CD4-positive, alpha-beta T cell (primary cell): ENCODE measurements at regions not wholly inside any gene's neighbourhood (a gene's known extent, or its start where the extent isn't known, plus 50 kb on each side); places are given as distances from the start of the nearest gene placed in this dataset.

Experiments
- ATAC-seq: fragments of 200-7000 bp; cut with Tn5 transposase; one replicate; pipeline ENCODE4 v1.10.0; 2022; ENCODE audit warnings: mild to moderate bottlenecking; ENCODE audit not compliant: poor library complexity
- CTCF ChIA-PET: fragments of 350-600 bp; sonication (Branson Sonifier 250); formaldehyde crosslinking; loops from one replicate; lab custom pipeline; 2021; ENCODE audit warnings: antibody characterized with exemption, inconsistent platforms; lab: Charles Lee
- POLR2A ChIA-PET: fragments of 350-600 bp; sonication (Branson Sonifier 250); formaldehyde crosslinking; loops from one replicate; lab custom pipeline; 2021; ENCODE audit warnings: antibody characterized with exemption, inconsistent platforms; lab: Charles Lee
- DNase-seq, 14 experiments: peaks; one replicate each; pipeline ENCODE4 v3.0.0-alpha.2; 2013 to 2020; ENCODE audit warnings: mixed read lengths in 2 of 14
- H3K27ac ChIP-seq, 2 donors: one replicate each; pipeline versions ENCODE4 v1.5.1 to v1.7.0; 2013; ENCODE audit warnings: low read length in 2 of 2, low read depth in 1 of 2, mild to moderate bottlenecking in 1 of 2
- H3K27me3 ChIP-seq, 2 experiments: 1 replicate in 1 of 2; 2 replicates in 1 of 2; pipeline versions ENCODE4 v1.6.1 to v1.7.0; 2013; ENCODE audit warnings: low read length in 2 of 2, control low read depth in 1 of 2, mild to moderate bottlenecking in 1 of 2, moderate library complexity in 1 of 2; ENCODE audit not compliant: insufficient read depth in 2 of 2, control insufficient read depth in 1 of 2
- H3K36me3 ChIP-seq: one replicate; pipeline ENCODE4 v1.6.1; 2013; ENCODE audit warnings: low read length, control low read depth; ENCODE audit not compliant: insufficient read depth
- H3K4me1 ChIP-seq: one replicate; pipeline ENCODE4 v1.6.1; 2013; ENCODE audit warnings: low read length, control low read depth; ENCODE audit not compliant: insufficient read depth
- H3K4me3 ChIP-seq: one replicate; pipeline ENCODE4 v1.5.1; 2013; ENCODE audit warnings: mild to moderate bottlenecking, low read length, moderate library complexity
- H3K9me3 ChIP-seq, 2 experiments: 1 replicate in 1 of 2; 2 replicates in 1 of 2; pipeline versions ENCODE4 v1.6.1 to v1.7.0; 2013; ENCODE audit warnings: low read length in 2 of 2, mild to moderate bottlenecking in 2 of 2, control low read depth in 1 of 2, moderate library complexity in 1 of 2; ENCODE audit not compliant: control insufficient read depth in 1 of 2, insufficient read depth in 1 of 2
- H3K27ac Mint-ChIP-seq: one replicate; pipeline ENCODE4 v1.8.0; 2020; ENCODE audit warnings: mixed read lengths
- H3K27me3 Mint-ChIP-seq: one replicate; pipeline ENCODE4 v1.8.0; 2021; ENCODE audit warnings: mixed read lengths
- H3K36me3 Mint-ChIP-seq: one replicate; pipeline ENCODE4 v1.8.0; 2021; ENCODE audit warnings: low read depth, mixed read lengths
- H3K4me1 Mint-ChIP-seq: one replicate; pipeline ENCODE4 v1.8.0; 2021; ENCODE audit warnings: low read depth, mixed read lengths
- H3K4me3 Mint-ChIP-seq: one replicate; pipeline ENCODE4 v1.8.0; 2020; ENCODE audit warnings: mild to moderate bottlenecking, mixed read lengths
- H3K9me3 Mint-ChIP-seq: one replicate; pipeline ENCODE4 v1.8.0; 2020; ENCODE audit warnings: mixed read lengths
- CTCF ChIP-seq: fragments of 200-600 bp; IDR thresholded peaks from one replicate; pipeline ENCODE4 v1.8.0; 2022; ENCODE audit warnings: antibody characterized with exemption, mild to moderate bottlenecking
- intact Hi-C, 2 experiments: fragments of 100-400 bp; cut with DNase I in 1 of 2; cut with micrococcal nuclease in 1 of 2; formaldehyde crosslinking; loops; one replicate each; pipeline versions ENCODE4 v1.15.1 to v1.9.0; 2023 to 2025; cut with DNase I, micrococcal nuclease

GRCh38 chr16:6570530-6570929, 762.1 kb upstream of the RBFOX1 start:
- no peak overlapping the region for H3K4me3 Mint-ChIP-seq
- ChIA-PET CTCF (no interaction called here), POLR2A (no interaction called here)
- H3K27ac ChIP-seq = no peak overlapping the region
- H3K4me1 ChIP-seq = no peaks in the 10 kb centered on the region
- H3K36me3 Mint-ChIP-seq = no peaks in the 10 kb centered on the region
- no peak for ATAC-seq
- DNase-seq = no peak
- no peaks in the 10 kb centered on the region for H3K27me3 ChIP-seq
- no peak for TF ChIP-seq CTCF
- no peaks in the 10 kb centered on the region for H3K36me3 ChIP-seq
- no peak overlapping the region for H3K4me3 ChIP-seq
- no peaks in the 10 kb centered on the region for H3K9me3 Mint-ChIP-seq
- H3K9me3 ChIP-seq = peaks cover 0 to 9% of the 10 kb centered on the region in 2 experiments
- H3K27me3 Mint-ChIP-seq = no peaks in the 10 kb centered on the region
- H3K4me1 Mint-ChIP-seq = no peaks in the 10 kb centered on the region
- intact Hi-C loops = no loop called here
- H3K27ac Mint-ChIP-seq = no peak overlapping the region

- H3K27ac Mint-ChIP-seq = no peak overlapping the region
- Histone ChIP-seq H3K36me3 (no peaks in the 10 kb centered on the region), H3K9me3 (no peaks in the 10 kb centered on the region), H3K4me3 (no peak overlapping the region), H3K27me3 (no peaks in the 10 kb centered on the region), H3K4me1 (no peaks in the 10 kb centered on the region), H3K27ac (no peak overlapping the region)
- intact Hi-C loops = no loop called here
- ChIA-PET POLR2A (no interaction called here), CTCF (no interaction called here)
- H3K4me3 Mint-ChIP-seq = no peak overlapping the region
- no peaks in the 10 kb centered on the region for H3K27me3 Mint-ChIP-seq
- peaks cover 2% of the 10 kb centered on the region for H3K9me3 Mint-ChIP-seq
- ATAC-seq = no peak
- no peaks in the 10 kb centered on the region for H3K4me1 Mint-ChIP-seq
- no peak for TF ChIP-seq CTCF
- H3K36me3 Mint-ChIP-seq = no peaks in the 10 kb centered on the region
- DNase-seq = no peak
These were observed 769.7 kb upstream of the RBFOX1 start for GRCh38 chr16:6562986-6563385.

- DNase-seq (no peak), ATAC-seq (no peak)
- no peak overlapping the region for H3K27ac ChIP-seq
- ChIA-PET POLR2A (no interaction called here), CTCF (no interaction called here)
- no peaks in the 10 kb centered on the region for H3K4me1 ChIP-seq
- Mint-ChIP-seq H3K4me3 (no peak overlapping the region), H3K27ac (no peak overlapping the region), H3K9me3 (peaks cover 6% of the 10 kb centered on the region), H3K4me1 (no peaks in the 10 kb centered on the region), H3K27me3 (no peaks in the 10 kb centered on the region), H3K36me3 (no peaks in the 10 kb centered on the region)
- H3K4me3 ChIP-seq = no peak overlapping the region
- intact Hi-C loops = no loop called here
- no peaks in the 10 kb centered on the region for H3K36me3 ChIP-seq
- H3K9me3 ChIP-seq = no peaks in the 10 kb centered on the region
- no peak for TF ChIP-seq CTCF
- no peaks in the 10 kb centered on the region for H3K27me3 ChIP-seq
These were observed 772.1 kb upstream of the RBFOX1 start for GRCh38 chr16:6560306-6561100.
